HFF-Myc (cell line): ENCODE measurements at regions not wholly inside any gene's neighbourhood (a gene's known extent, or its start where the extent isn't known, plus 50 kb on each side); places are given as distances from the start of the nearest gene placed in this dataset.

Experiments used
- DNase-seq: peaks from one replicate; pipeline ENCODE4 v3.0.0-alpha.2; 2011; ENCODE audit warnings: low read depth; ENCODE audit errors: extremely low read depth
- H3K4me3 ChIP-seq: replicated peaks from 2 replicates; pipeline ENCODE4 v1.5.1; 2011; ENCODE audit warnings: low read depth, mild to moderate bottlenecking, control low read depth, low read length
- TF ChIP-seq, protein P1 (sequence below): IDR thresholded peaks from 2 replicates; pipeline ENCODE4 v1.5.1; 2012; ENCODE audit warnings: mild to moderate bottlenecking, low read depth, low read length, control low read depth; ENCODE audit errors: missing control alignments

GRCh38 chr12:85603556-85603955 is 232.7 kb downstream of the RASSF9 start:
- TF ChIP-seq, protein P1, sequence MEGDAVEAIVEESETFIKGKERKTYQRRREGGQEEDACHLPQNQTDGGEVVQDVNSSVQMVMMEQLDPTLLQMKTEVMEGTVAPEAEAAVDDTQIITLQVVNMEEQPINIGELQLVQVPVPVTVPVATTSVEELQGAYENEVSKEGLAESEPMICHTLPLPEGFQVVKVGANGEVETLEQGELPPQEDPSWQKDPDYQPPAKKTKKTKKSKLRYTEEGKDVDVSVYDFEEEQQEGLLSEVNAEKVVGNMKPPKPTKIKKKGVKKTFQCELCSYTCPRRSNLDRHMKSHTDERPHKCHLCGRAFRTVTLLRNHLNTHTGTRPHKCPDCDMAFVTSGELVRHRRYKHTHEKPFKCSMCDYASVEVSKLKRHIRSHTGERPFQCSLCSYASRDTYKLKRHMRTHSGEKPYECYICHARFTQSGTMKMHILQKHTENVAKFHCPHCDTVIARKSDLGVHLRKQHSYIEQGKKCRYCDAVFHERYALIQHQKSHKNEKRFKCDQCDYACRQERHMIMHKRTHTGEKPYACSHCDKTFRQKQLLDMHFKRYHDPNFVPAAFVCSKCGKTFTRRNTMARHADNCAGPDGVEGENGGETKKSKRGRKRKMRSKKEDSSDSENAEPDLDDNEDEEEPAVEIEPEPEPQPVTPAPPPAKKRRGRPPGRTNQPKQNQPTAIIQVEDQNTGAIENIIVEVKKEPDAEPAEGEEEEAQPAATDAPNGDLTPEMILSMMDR: no peak
- no peak overlapping the region for H3K4me3 ChIP-seq
- no peak for DNase-seq

GRCh38 chr12:85606455-85606854 is 229.8 kb downstream of the RASSF9 start:
- no peak for DNase-seq
- H3K4me3 ChIP-seq: no peak overlapping the region
- TF ChIP-seq, protein P1: no peak

- H3K4me3 ChIP-seq: no peak overlapping the region
- no peak for DNase-seq
- TF ChIP-seq, protein P1: no peak
These were observed 226.4 kb downstream of the RASSF9 start for GRCh38 chr12:85609778-85610177.

GRCh38 chr12:85610194-85610593 is 226.0 kb downstream of the RASSF9 start:
- no peak for DNase-seq
- no peak overlapping the region for H3K4me3 ChIP-seq
- TF ChIP-seq, protein P1: no peak

- H3K4me3 ChIP-seq: no peak overlapping the region
- DNase-seq: no peak
- TF ChIP-seq, protein P1: no peak
These were observed 220.0 kb downstream of the RASSF9 start for GRCh38 chr12:85616201-85616600.

DNA sequence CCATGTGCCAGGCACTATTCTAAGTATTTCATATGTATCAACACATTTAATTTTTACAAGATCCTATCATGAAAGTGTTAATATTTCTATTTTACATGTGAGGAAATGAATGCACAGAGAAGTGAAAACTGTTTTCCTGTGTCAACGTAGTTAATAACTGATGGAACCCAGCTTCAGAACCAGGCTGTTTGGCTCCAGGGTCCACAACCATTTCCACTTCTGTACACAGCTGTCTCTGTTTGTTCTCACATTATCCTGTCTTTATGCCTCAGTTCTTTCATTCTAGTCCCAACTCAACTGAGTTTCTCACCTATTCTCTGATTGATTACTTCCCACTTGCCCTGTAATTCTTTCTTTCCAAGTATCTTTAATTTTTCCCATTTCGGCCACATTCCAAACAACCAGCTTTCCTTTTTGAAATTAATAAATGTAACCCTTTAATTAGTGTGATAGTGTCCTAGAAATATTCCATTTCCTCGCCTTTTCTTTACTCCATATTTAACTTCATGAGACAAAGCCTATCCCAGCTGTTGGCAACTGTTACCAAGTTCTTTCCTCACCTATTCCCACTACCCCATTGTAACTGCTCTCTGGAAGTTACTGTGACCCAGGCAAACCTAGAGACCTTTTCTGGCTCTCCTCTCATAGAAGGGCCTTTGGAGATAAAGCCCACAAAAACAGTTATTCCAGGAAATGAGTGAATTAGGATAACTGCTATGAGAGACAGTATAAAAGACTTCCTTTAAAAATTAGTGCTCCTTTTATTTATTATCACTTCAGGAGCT is 218.7 kb downstream of the RASSF9 start:
- DNase-seq: no peak
- TF ChIP-seq, protein P1: no peak
- H3K4me3 ChIP-seq: no peak overlapping the region

DNA sequence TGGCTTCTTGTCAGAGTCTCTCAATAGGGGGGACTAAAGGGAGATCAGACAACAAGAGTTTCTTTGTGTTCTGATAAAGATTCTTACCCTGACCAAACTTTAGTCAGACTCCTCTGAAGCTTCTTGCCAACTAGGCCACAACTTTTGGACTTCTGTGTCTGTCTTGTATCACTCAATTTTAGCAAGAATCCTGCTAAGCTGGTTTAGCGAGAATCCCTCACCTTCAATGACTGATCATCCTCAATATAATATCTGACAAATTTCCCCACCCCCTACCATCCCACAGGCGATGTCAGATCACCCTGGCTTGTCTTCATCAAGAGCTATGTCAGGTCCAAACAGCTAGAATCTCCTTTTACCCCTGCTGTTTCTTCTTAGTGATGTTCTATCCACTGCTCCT is 215.2 kb downstream of the RASSF9 start:
- no peak for DNase-seq
- TF ChIP-seq, protein P1: no peak
- no peak overlapping the region for H3K4me3 ChIP-seq
